ENCODE measurements at regions not wholly inside any gene's neighbourhood (a gene's known extent, or its start where the extent isn't known, plus 50 kb on each side); places are given as distances from the start of the nearest gene placed in this dataset.
"Not testable (repeated sequence)": the region's sequence is repeated elsewhere in the genome, so short reads cannot be mapped to it uniquely, and the experiment has no call there.

DNA sequence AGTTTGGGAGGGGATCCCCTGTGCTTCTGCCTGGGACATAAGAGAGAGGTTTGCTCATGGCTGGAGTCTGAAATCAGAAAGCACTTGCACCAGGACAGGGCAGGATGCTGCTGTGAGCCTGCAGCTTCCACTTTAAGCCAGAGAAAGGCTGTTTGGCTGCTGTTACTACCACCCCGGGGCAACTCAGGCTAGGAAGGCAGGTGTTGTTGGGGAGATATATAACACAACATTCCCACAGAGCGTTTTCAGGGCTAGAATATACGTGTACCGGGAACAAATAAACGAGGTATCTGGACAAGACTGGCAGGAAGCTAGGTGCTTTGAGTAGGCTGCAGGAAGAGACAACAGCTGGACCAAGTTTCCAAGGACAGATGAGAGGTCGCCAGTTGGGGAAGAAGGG lies 313.3 kb upstream of the CCL2 start:
- no peak for DNase-seq (ENCODE audit: low spot score)

DNA sequence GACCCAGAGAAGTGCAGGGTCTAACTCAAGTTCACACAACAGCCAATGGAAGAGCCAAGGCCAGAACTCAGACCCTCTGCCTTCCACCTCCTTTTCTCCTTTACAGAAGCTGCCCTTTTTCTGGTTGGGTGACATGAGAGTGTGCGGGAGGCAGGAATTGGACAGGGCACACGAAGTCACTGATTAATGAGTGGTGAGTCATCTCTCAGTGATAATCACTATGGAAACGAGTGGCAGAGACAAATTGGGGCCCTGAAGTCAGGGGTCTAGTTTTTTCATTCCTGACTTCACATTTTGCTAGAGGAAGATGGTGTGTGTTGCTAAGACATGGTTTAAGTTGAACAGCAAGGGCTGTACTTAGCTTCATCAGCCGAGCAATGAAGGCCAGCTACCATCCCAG lies 312.7 kb upstream of the CCL2 start:
- DNase-seq (ENCODE audit: low spot score), result peak; percentile 17

DNA sequence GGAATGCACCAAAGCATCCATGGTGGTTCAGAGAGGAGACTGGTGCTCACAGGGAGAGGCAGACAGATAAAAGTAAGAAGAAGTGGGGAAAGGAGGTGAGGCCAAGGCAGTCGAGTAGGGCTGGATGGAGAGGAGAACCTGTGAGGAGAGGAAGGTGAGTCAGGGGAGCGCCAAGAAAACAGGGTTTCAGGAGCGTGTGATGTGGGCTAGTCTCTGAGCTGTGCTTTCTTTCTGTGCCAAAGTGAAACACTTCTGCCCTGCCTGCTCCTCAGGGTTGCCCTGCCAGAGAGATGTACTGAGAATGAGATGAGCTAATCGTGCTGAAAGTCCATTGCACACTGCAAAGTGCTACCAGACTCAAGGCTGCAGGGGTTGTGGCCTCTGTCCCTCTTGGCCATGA lies 310.7 kb upstream of the CCL2 start:
- no peak for DNase-seq (ENCODE audit: low spot score)

DNA sequence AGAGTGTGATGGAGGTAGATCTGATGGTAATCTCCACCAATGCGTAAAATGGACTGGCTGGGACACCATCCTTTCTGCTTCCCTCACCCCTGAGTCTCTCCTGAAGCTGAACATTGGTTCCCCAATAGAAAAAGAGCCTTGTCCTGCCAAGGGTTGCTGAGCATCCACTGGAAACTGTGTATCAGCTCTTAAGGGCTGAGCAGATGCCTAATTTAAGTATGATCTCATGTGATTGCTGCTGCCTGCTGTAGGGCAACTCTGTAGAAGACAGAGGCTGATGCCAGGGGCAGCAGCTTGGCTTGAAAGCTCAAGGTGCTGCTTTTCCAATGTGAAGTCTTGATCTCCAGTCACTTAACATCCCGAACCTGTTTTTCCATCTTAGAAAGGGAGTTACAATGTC lies 310.3 kb upstream of the CCL2 start:
- no peak for DNase-seq (ENCODE audit: low spot score)

DNA sequence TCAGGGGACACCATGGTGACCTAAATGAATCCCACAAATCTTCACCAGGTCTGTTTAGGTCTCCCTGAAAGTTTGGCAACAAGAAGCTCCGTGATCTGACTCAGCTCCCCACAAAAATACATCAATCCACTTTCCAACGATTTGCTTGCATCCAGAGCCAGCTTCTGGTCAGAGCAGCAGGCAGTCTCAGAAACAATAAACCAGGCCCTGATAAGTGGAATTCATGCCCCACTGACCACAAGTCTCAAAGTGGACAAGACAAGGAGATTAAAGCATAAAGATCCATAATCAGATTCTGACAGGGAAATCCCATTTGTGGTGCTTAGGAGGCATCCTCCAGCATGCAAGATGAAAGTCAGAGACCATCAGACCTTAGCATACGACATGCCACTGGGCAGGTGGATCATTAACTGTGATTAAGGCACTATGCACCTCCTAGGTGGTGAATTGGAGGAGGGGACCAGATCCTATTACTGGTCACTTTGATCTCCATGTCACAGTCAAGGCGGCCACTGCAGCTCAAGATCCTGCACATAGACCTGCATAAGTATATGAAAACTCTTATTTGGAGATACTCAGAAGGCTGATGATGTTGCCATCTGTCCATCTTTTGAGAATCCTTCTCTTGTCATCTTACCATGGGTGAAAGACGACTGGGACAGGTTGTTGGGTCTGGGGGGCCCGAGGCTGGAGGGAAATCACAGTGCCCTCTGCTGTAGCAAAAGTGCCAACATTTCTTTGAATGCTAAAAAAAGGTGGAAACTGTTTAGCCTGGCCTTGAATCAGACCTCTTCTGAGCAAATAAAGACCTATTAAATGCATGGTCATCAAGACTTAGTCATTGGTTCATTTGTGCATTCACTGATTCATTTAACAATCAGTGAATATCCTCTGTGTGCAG lies 309.2 kb upstream of the CCL2 start:
- no peak for DNase-seq (ENCODE audit: low spot score)

DNA sequence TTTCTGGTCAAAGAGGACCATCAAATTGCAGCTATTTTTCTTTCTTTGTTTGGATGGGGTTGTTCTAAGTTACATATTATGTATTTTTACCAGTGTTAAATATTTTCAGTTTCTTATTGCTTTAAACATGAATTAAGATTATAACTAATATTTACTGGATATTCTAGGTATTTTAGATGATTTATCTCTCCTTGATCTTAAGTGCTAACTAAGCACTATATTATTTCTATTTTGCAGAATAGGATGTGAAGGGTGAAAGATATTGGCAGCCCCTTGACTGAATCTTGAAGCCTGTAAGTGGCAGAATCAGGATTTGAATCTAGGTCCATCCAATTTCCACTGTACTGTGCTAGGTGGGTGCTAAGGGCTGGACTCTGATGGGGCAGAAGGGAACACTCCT lies 307.3 kb upstream of the CCL2 start:
- DNase-seq (ENCODE audit: low spot score), result no peak

DNA sequence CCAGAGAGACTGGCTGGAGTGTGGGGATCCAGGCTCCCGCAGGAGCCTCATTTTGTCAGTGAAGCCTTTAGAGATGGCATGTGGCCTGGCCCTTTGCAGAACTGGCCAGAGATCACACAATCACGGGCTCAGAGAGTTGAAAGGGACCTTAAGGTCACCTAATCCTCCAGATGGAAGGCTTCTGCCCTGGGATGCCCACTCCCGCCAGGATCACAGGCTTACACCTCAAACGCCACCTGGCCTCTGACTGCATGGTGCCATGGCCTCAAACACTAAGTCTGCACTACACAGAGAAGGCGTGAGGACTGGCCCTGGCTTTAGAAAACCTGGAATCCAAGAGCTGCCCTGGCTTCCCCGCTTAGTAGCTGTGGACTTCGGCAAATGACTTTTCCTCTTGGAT lies 306.8 kb upstream of the CCL2 start:
- DNase-seq (ENCODE audit: low spot score), result no peak

DNA sequence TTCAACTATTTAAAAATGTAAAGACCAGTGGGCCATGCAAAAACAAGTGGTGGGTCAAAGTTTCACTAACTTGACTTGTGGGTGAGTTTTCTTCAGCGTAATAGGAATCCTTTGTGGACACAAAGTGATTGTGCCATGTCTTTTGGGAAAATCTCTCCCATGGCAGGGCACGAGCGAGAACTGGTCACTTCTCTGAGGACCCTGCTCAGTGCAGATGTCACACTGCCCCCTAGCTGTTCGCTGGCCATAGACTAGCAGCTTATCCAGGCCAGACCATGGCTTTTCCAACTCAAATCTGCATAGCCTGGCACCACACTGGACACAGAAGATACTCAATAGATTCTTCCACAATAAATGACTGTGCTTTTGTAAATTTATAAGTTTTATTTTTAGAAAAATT lies 306.0 kb upstream of the CCL2 start:
- DNase-seq (ENCODE audit: low spot score), result no peak

DNA sequence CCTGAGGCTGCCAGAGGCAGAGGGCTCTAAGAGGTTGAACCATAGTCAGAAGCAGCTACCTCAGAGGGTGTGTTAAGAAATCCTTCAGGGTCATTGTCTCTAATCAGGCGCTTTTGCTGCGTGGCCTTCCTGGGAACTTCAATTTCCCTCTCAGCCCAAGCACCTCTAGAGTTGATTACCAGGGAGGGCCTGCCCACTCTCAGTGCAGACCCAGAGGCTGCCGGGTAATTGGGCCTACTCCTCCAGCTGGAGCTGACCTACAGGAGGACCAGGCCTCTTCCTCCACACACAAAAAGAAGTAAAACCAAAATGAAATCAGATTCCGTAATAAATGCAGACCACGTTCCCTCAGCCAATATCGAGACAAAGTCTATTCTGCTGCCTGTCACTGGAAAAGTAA lies 305.0 kb upstream of the CCL2 start:
- no peak for DNase-seq (ENCODE audit: low spot score)

DNA sequence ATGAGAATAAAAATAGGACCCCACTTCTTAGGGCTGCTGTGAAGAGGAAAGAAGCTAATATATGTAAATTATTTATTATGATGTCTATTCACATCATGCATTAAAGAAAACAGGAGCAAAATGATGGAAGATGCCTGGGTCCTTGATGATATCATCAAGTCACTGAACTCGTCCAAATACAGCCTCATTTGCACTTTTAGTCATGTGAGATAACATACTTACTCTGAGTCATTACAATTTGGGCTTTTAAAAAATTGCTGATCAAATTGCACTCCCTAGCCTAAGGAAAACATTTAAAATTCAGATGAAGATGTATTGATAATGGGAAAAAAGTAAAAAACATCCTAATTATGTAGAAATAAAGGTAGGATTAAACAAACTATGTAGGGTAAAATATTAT lies 302.7 kb upstream of the CCL2 start:
- no peak for DNase-seq (ENCODE audit: low spot score)

DNA sequence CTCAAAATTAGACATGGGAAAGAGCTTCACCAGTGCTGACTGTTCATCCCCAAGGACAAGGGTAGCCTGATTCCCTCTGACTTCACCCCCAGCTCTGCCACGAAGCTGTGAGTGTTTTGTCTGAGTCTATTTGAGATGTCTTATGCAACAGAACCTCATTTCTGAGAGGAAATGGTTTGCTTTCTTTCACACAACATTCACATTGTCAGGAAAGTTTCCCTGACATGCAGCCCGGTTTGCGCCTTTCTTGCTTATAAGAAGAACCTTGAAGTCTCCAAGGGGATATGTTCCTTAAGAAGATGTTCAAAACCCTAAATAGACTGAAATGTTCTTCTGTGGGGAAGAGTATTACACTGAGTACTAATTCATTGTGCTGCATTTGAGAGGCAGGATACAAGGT lies 300.5 kb upstream of the CCL2 start:
- DNase-seq (ENCODE audit: low spot score), result no peak

DNA sequence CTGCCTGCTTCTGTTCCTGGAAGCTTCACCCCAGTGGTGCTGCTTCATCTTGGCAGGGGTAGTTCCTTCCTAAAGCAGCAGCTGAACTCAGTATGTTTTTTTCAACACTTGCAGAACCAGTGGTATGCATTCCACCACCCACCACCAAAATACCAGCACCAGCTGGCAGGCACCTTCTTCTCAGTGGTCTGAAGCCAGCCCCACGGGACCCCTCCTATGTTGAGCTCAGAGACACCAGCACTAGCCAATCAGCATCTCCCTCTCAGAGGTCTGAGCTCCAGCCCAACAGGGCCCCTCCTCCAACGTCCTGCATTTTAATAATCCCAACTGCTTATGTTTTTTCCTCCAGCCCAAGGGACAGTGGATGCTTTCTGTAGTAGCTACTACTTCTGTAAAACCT lies 299.6 kb upstream of the CCL2 start:
- DNase-seq (ENCODE audit: low spot score), result no peak

DNA sequence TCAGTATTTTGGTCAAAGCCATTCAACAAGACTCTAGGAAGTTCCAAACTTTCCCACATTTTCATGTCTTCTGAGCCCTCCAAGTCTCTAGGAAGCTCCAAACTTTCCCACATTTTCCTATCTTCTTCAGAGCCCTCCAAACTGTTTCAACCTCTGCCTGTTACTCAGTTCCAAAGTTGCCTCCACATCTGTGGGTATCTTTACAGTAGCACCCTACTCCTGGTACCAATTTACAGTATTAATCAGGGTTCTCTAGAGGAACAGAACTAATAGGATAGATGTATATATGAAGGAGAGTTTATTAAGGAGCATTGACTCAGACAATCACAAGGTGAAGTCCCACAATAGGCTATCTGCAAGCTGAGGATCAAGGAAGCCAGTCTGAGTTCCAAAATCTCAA lies 296.0 kb upstream of the CCL2 start:
- not testable (repeated sequence) for DNase-seq (ENCODE audit: low spot score)

DNA sequence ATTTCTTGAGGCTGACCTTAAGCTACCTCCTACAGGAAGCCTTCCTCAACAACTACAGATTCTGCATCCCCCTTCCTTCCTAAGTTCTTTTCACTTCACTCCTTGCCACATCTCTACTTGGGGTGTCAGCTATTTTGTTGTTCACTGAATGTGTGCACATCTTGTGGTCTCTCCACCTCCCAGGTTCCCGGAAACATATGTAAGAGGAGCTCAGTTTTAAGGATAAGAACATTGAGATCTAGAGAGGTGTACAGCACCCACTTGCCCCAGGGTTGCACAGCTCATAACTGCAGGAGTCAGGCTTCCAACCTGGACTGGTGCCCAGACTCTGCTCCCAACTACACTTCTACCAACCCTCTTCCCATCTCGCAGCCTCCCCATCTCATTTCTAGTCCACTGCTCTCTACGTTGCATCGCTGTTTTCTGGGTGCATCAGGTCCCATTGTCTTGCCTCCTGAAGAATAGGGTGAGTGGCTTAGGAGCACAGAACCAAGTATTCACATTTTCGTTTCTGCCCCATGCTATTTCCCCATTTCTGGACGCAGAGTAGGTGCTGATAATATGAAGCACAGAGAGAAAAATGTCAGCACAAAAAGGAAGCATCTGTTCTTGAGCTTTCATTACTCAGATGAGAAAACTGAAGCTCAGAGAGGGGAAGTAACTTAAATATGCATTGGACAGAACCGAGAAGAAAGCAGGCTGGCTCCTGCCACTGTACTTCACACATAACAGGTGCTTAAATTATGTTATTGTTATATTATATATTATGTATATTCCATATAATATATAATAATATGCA lies 292.0 kb upstream of the CCL2 start:
- DNase-seq (ENCODE audit: low spot score), result no peak

DNA sequence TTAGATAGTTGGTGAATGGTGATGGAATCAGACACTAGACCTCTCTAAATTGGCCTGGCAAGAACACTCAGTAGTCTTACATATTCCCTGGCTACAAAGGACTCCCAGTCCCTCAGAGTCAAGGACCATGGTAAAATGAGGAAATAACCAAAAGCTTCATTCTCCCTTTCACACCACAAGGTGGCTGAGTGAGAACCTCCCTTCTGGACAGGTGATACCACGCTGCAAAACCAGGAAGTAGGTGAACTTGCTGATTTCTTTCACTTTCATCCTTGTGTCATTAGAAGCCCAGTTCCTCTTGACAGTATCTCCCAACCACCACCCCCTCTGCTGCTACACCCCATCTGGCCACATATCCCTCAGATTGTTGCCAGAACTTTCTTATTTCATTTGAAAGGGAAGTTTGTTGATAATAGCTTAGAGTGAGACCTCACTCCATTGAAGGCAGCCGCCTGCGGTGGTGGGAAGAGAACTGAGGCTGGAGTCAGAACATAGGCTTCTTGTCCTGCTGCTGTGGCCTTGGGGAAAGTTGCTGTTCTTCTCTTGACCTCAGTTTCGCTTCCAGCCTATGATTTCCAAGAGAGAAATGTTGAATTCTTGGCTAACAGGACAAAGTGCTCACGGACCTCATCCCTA lies 290.6 kb upstream of the CCL2 start:
- peak; percentile 11 for DNase-seq (ENCODE audit: low spot score)

DNA sequence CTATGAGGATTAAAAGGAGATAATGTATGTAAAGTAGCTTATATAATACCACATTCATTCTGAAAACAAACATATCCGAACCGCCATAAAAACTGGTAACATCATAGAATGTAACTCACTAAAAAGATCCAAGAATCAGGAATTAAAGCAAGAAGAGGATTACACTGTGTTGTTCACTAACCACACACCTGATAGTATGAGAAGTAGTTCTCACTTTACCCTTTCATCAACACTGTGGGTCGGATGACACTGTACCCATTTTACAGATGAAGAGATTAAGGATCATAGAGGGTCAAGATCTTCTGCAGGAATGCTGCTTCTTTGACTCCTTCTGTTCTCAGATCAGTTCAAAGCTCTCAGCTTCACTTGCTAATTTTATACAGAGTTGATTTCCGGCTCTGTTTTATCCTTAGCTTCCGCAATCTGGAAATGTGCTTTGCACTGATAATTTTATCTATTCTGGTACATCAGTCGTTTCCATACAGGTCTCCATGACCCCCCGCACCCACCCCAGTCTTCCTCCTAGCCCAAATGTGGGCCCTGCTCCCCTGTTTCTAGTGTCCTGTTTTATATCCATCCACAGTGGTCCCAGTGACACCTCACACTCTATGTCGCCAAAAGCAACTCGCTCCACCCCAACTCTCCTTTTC lies 288.6 kb upstream of the CCL2 start:
- no peak for DNase-seq (ENCODE audit: low spot score)

DNA sequence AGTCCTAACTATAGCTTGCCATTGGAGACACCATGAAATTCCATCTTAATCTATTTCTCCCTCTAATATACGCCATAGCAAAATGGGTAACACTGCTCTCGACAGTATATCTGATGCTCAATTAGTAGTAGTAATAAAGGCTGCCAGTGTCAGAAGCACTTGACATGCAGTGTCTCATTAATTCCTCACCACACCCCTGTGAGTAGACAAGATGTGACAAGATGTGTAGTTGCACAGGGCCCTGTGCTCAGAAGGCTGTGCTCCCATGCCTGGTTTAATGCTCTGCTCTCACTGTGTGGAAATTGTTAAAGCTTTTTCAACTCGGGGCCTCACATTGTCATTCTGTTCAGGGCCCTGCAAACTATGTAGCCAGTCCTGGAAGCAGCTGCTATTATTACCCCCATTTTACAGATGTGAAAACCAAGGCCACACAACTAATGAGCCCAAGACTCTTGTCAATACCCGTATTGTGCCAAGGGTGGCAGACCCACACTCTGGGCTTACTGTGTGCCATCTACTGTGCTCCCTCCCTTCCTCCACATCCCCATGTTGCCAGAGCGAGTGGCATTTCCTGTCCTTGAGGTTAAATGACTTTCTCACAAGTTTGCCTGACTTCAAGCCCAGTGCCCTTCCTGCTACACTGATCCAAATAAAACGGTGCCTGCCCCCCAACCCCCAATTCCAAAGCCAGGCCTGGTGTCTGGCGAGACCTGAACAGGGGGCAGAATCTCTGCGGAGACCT lies 287.3 kb upstream of the CCL2 start:
- DNase-seq (ENCODE audit: low spot score), result no peak

DNA sequence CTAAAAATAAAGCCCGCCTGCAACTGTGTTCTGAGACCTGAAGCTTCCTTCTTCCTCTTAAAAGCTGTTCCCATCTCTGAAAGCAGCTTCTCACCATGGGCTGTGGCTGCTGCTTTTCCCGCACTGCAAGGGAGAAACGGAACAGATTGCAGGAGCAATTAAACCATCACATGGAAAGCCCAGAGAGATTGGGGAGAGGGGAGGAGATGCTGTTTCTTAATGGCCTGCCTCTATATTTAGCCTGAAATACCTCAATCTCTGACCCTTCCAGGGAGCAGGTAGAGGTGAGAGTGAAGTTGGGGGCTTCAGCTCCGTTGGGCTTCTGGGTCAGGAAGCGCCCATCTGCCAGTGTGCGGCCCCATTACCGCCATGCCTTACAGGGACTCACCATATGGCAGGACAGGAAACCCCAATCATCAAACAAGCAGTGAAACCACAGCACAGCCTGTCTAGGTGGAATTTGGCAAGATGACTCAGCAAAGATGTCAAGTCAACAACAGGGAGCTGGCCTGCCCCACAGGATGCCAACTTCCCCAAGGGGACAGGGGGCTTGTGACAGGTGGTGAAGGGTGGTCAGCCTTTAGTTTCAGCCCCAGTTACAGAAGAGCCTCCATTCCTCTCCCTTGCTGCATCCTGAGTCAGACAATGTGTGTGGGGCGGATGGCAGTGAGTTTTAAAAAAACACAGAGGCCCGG lies 286.6 kb upstream of the CCL2 start:
- no peak for DNase-seq (ENCODE audit: low spot score)

DNA sequence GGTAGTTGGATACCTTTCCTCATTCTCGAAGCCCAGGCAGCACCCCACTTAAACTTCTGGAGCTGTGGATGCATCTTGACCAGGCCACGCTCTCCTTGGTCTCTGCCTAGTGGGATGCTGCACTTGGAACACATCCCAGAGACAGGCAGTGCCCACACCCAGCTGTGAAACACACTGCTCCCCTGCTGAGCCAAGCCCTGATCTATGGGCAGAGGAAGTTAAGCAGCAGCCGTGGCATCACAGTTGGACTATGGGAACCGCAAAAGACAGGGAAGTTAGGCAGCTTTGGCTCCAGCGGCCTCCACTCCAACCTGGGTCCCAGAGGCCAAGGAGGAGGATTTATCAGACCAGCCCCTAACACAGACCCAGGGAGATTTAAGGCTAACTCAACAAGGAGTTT lies 284.8 kb upstream of the CCL2 start:
- no peak for DNase-seq (ENCODE audit: low spot score)

DNA sequence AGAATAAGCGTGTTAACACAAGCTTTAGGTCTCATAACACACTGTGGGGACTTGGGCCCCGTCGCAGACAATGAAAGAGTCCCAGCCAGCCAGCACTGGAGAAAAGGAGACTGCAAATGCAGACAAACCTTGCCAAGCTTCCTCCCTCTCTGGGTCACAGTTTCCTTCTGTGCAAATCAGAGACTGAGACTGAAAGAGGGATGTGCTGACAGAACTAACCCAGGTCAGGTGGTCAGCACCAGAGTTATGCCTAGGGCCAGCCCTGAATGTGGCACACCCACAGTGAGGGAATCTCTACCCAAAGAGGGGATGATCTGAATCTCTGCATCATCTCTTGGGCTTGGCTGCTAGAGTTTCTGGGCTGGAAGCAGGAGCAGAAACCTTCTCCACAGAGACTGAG lies 282.3 kb upstream of the CCL2 start:
- DNase-seq (ENCODE audit: low spot score), result no peak

DNA sequence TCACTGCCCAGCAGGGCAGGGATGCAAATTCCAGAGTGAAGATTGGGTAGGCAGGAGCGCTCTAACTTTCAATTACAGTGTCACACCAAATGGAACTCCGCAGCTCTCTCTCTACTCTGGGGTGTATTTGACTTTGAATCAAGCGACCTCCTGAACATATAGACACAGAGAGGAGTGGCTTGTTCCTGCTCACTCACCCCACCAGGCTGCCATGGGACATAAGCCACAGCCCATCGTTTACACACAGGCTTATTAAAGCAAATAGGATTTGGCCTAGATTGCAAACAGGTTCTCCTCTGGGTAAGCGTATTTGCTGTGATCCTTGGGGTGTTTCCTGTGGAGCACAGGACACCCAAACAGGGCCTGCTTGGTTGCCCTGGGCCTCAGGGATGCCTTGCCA lies 281.6 kb upstream of the CCL2 start:
- DNase-seq (ENCODE audit: low spot score), result no peak

Measured in mucosa of gallbladder (tissue), 1 donor.